Sigmoid colon (tissue), 4 donors: ENCODE measurements at regions not wholly inside any gene's neighbourhood (a gene's known extent, or its start where the extent isn't known, plus 50 kb on each side); places are given as distances from the start of the nearest gene placed in this dataset.

Experiments
- POLR2A ChIP-seq, 2 donors: fragments of 450-650 bp; IDR thresholded peaks; one replicate each; pipeline ENCODE4 v1.6.1; 2016; ENCODE audit warnings: antibody characterized with exemption in 2 of 2, mild to moderate bottlenecking in 2 of 2, moderate library complexity in 2 of 2
- POLR2AphosphoS5 ChIP-seq, 4 donors: sonication (generic); formaldehyde crosslinking; IDR thresholded peaks; one replicate each; pipeline ENCODE4 v1.6.1; 2017; ENCODE audit warnings: antibody characterized with exemption in 4 of 4
- TF ChIP-seq, protein P1 (sequence below), 4 experiments: fragments of 450-650 bp in 3 of 4; fragments of 200-600 bp in 1 of 4; IDR thresholded peaks; one replicate each; pipeline ENCODE4 v1.5.1; 2016 to 2019; ENCODE audit warnings: antibody characterized with exemption in 4 of 4, mild to moderate bottlenecking in 3 of 4, moderate library complexity in 2 of 4

DNA sequence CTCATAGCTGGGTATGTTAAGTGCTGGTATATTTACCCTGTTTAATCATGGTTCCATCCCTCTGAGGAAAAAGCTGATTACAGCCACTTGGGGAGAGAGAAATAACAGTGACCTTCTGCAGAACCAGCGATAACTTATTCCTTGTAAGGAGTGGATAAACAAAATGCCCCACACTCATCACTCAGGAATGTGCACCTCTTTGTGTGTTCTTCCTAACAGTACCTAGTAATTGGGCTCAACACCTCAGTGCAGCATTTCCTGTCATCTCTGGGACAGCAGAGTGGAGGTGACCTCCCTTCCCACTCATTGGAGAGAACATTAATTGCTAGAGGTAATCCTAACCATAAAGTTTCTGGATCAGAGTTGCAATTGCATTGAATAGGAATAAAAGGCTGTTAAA is 112.5 kb upstream of the F3 start:
- TF ChIP-seq POLR2A (IDR thresholded peaks at IDR 0.05) (no peak), POLR2AphosphoS5 (IDR thresholded peaks at IDR 0.05) (peak in 1 of 4 donors; percentile 16)
- TF ChIP-seq, protein P1, sequence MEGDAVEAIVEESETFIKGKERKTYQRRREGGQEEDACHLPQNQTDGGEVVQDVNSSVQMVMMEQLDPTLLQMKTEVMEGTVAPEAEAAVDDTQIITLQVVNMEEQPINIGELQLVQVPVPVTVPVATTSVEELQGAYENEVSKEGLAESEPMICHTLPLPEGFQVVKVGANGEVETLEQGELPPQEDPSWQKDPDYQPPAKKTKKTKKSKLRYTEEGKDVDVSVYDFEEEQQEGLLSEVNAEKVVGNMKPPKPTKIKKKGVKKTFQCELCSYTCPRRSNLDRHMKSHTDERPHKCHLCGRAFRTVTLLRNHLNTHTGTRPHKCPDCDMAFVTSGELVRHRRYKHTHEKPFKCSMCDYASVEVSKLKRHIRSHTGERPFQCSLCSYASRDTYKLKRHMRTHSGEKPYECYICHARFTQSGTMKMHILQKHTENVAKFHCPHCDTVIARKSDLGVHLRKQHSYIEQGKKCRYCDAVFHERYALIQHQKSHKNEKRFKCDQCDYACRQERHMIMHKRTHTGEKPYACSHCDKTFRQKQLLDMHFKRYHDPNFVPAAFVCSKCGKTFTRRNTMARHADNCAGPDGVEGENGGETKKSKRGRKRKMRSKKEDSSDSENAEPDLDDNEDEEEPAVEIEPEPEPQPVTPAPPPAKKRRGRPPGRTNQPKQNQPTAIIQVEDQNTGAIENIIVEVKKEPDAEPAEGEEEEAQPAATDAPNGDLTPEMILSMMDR (IDR thresholded peaks at IDR 0.05): no peak
